ENCODE measurements at regions not wholly inside any gene's neighbourhood (a gene's known extent, or its start where the extent isn't known, plus 50 kb on each side); places are given as distances from the start of the nearest gene placed in this dataset.

DNA sequence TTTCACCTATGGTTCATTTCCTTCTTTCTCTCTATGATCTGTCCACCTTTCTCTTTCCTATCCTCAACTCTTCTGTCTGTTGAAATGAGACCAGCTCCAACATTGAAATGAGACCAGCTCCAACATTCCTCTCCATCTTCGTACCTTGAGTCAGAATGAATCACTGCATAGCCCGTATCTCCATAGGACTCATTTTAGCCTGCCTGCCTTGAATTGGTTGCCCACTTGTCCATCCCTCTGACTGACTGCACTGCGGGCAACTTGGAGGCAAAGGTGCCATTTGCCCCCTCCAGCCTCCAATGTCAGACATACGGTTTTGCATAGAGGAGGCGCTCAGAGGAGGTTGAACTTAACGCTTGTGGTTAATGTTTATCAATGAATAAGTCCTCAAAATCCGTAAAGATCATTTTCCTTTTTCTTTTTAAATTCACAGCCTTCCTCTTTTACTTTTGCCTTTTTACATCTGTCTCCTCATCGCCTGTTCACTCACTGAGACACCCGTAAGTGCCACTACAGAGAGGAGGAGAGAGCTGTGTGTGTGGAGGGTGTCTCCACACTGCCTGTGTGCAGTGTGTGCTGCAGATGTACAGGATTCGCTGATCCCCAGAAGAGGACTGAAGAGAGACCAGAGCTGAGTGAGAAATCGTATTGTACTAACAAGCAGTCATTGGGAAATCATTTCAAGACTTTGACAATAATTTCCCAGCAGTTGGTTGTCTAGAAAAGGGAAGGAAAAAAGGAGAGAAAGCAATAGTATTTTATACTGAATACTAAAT is 579.6 kb upstream of the MAP3K7 start:
- intact Hi-C loops (cut with DNase I, micrococcal nuclease), result no loop called here
- Histone ChIP-seq H3K4me3 (no peak overlapping the region), H3K9me3 (no peaks in the 10 kb centered on the region), H3K4me1 (ENCODE audit: low read depth) (no peaks in the 10 kb centered on the region), H3K36me3 (ENCODE audit: low read depth) (no peaks in the 10 kb centered on the region)
- ATAC-seq (no peak), DNase-seq (no peak)
- TF ChIP-seq, protein P1, sequence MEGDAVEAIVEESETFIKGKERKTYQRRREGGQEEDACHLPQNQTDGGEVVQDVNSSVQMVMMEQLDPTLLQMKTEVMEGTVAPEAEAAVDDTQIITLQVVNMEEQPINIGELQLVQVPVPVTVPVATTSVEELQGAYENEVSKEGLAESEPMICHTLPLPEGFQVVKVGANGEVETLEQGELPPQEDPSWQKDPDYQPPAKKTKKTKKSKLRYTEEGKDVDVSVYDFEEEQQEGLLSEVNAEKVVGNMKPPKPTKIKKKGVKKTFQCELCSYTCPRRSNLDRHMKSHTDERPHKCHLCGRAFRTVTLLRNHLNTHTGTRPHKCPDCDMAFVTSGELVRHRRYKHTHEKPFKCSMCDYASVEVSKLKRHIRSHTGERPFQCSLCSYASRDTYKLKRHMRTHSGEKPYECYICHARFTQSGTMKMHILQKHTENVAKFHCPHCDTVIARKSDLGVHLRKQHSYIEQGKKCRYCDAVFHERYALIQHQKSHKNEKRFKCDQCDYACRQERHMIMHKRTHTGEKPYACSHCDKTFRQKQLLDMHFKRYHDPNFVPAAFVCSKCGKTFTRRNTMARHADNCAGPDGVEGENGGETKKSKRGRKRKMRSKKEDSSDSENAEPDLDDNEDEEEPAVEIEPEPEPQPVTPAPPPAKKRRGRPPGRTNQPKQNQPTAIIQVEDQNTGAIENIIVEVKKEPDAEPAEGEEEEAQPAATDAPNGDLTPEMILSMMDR (IDR thresholded peaks at IDR 0.05), result no peak

DNA sequence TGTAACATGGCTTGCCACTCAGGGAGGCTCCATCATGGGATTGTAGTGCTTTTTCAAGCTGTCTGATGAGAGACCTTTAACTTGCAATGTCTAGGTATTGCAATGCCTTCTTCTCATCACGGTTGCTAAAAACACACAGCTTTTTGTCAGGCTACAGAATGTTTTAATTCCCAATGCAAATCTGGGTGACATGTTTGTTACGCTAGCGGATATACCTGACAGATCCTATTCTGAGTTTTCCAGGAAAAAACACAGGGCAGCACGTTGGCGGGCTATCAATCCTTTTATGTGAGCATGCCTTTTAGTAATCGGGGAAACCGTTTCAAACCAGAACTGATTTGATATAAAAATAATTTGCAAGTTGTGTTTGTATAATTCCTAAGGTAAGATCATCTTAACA is 577.2 kb upstream of the MAP3K7 start:
- DNase-seq, result no peak
- TF ChIP-seq, protein P1 (IDR thresholded peaks at IDR 0.05), result no peak
- intact Hi-C loops (cut with DNase I, micrococcal nuclease), result no loop called here
- H3K4me3 ChIP-seq, result no peak overlapping the region
- no peak for ATAC-seq
- no peaks in the 10 kb centered on the region for H3K9me3 ChIP-seq
- H3K4me1 ChIP-seq (ENCODE audit: low read depth), result no peaks in the 10 kb centered on the region
- no peaks in the 10 kb centered on the region for H3K36me3 ChIP-seq (ENCODE audit: low read depth)

DNA sequence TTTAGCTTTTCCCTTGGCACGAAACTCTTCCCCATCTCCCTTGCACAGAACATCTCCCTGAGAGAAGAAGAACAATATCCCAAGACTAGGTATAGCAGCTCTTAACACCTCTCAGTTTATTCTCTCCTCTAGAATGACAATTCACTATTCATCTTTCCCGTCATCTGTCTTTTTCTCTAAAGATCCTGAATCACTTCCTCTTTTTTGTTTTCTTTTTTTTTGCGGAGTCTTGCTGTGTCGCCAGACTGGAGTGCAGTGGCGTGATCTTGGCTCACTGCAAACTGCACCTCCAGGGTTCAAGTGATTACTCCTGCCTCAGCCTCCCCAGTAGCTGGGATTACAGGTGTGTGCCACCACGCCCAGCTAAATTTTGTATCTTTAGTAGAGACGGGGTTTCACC is 574.4 kb upstream of the MAP3K7 start:
- Histone ChIP-seq H3K36me3 (ENCODE audit: low read depth) (no peaks in the 10 kb centered on the region), H3K4me1 (ENCODE audit: low read depth) (no peaks in the 10 kb centered on the region), H3K9me3 (no peaks in the 10 kb centered on the region), H3K4me3 (no peak overlapping the region)
- intact Hi-C loops (cut with DNase I, micrococcal nuclease), result no loop called here
- ATAC-seq, result no peak
- DNase-seq, result no peak
- TF ChIP-seq, protein P1 (IDR thresholded peaks at IDR 0.05), result no peak

DNA sequence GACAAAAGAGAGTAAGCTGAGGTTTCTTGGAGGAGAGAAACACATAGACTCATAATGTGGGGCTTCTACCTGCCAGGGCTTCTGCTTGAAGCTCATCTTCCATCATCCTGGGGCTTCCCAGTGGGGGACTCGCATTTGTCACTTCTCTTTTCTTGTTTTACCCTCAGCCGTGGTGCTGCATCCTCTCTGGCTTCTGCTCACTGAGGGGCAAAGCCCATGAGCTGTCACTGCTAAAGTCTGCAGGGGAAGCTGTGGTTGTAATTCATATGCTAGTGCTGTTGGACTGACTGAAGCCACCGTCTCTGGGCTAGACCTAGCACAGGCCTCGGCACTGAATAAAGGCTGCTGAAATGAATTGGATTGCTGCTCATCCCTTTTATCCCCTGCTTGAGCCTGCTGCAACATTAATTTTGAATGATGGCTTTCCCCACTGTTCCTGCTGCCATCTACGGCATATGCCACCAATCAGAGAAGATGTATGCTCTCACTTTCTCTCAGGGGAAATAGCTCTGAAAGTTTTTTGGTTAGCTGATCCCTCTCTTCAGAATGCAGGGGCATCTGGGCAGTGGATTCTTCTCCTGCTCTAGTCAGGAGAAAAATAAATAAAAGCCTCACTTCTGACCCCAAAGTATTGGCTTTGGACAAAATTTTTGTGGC is 568.4 kb upstream of the MAP3K7 start:
- ATAC-seq (no peak), DNase-seq (no peak)
- H3K9me3 ChIP-seq, result no peaks in the 10 kb centered on the region
- H3K4me1 ChIP-seq (ENCODE audit: low read depth), result no peaks in the 10 kb centered on the region
- intact Hi-C loops (cut with DNase I, micrococcal nuclease), result no loop called here
- no peaks in the 10 kb centered on the region for H3K36me3 ChIP-seq (ENCODE audit: low read depth)
- TF ChIP-seq, protein P1 (IDR thresholded peaks at IDR 0.05), result no peak
- H3K4me3 ChIP-seq, result no peak overlapping the region

DNA sequence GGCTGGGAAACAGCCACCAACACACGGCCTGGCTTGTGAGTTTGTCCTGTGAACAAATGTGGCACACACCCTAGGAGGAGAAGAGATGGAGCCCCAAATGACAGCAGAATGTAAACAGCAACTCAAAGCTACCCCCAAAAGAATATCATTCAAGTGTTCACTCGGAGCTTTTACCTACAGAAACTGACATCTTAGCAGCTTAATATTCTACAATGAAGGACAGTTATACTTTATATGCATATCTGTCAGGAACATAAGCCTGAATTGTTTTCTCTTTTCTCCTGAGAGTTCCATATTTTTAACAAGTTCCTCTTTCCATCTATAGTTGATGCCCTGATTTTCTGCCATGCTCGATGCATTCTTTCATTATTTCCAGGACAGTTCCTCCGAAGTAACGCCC is 566.0 kb upstream of the MAP3K7 start:
- intact Hi-C loops (cut with DNase I, micrococcal nuclease), result no loop called here
- TF ChIP-seq, protein P1 (IDR thresholded peaks at IDR 0.05), result no peak
- Histone ChIP-seq H3K36me3 (ENCODE audit: low read depth) (no peaks in the 10 kb centered on the region), H3K4me3 (no peak overlapping the region), H3K4me1 (ENCODE audit: low read depth) (no peaks in the 10 kb centered on the region), H3K9me3 (no peaks in the 10 kb centered on the region)
- ATAC-seq, result no peak
- DNase-seq, result no peak
